Testis (tissue), 2 donors: ENCODE measurements at regions not wholly inside any gene's neighbourhood (a gene's known extent, or its start where the extent isn't known, plus 50 kb on each side); places are given as distances from the start of the nearest gene placed in this dataset.

Source experiments
- DNase-seq: peaks from one replicate; pipeline ENCODE4 v3.0.0-alpha.2; 2019
- H3K27ac ChIP-seq, 2 donors: fragments of 200-600 bp; sonication (generic); one replicate each; pipeline ENCODE4 v1.5.1; 2019
- H3K27me3 ChIP-seq: fragments of 200-600 bp; sonication (generic); one replicate; pipeline ENCODE4 v1.5.1; 2019
- H3K36me3 ChIP-seq: fragments of 200-600 bp; sonication (generic); one replicate; pipeline ENCODE4 v1.5.1; 2017; ENCODE audit warnings: low read depth; ENCODE audit errors: missing control alignments
- H3K4me1 ChIP-seq: fragments of 200-600 bp; sonication (generic); one replicate; pipeline ENCODE4 v1.5.1; 2019
- H3K4me3 ChIP-seq, 2 donors: fragments of 200-600 bp; sonication (generic); one replicate each; pipeline ENCODE4 v1.5.1; 2017 to 2019
- H3K9me3 ChIP-seq: fragments of 200-600 bp; sonication (generic); one replicate; pipeline ENCODE4 v1.5.1; 2017
- POLR2A ChIP-seq: fragments of 450-650 bp; IDR thresholded peaks from one replicate; pipeline ENCODE4 v1.6.1; 2017; ENCODE audit warnings: antibody characterized with exemption, mild to moderate bottlenecking, moderate library complexity
- WGBS, 2 donors: methylation state at CpG; one replicate each; pipeline ENCODE4 v1.1.5; 2018; 5-methylcytosine and 5-hydroxymethylcytosine counted together
- intact Hi-C: fragments of 100-400 bp; cut with DNase I; formaldehyde crosslinking; loops from one replicate; pipeline ENCODE4 v1.15.1; 2023; ENCODE audit warnings: low total_unique reads
- TF ChIP-seq, protein P1 (sequence below), 3 experiments: fragments of 450-650 bp in 2 of 3; fragments of 200-600 bp in 1 of 3; sonication (generic) in 1 of 3; IDR thresholded peaks; one replicate each; pipeline ENCODE4 v1.5.1; 2016 to 2019; ENCODE audit warnings: antibody characterized with exemption in 3 of 3, mild to moderate bottlenecking in 2 of 3, moderate library complexity in 1 of 3

- WGBS, 2 donors: 90 to 97% methylated on average over 1 of the region's 1 CpG
- Histone ChIP-seq H3K27ac (no peak overlapping the region), H3K9me3 (no peaks in the 10 kb centered on the region), H3K4me1 (no peaks in the 10 kb centered on the region), H3K27me3 (no peaks in the 10 kb centered on the region), H3K36me3 (no peaks in the 10 kb centered on the region), H3K4me3 (no peak overlapping the region)
- no peak for DNase-seq
- no peak for TF ChIP-seq POLR2A
- TF ChIP-seq, protein P1, sequence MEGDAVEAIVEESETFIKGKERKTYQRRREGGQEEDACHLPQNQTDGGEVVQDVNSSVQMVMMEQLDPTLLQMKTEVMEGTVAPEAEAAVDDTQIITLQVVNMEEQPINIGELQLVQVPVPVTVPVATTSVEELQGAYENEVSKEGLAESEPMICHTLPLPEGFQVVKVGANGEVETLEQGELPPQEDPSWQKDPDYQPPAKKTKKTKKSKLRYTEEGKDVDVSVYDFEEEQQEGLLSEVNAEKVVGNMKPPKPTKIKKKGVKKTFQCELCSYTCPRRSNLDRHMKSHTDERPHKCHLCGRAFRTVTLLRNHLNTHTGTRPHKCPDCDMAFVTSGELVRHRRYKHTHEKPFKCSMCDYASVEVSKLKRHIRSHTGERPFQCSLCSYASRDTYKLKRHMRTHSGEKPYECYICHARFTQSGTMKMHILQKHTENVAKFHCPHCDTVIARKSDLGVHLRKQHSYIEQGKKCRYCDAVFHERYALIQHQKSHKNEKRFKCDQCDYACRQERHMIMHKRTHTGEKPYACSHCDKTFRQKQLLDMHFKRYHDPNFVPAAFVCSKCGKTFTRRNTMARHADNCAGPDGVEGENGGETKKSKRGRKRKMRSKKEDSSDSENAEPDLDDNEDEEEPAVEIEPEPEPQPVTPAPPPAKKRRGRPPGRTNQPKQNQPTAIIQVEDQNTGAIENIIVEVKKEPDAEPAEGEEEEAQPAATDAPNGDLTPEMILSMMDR (IDR thresholded peaks at IDR 0.05): no peak
- intact Hi-C loops: no loop called here
These were observed 83.0 kb downstream of the LLPH start for GRCh38 chr12:66047411-66048021.

- no peak for DNase-seq
- Histone ChIP-seq H3K27ac (no peak overlapping the region), H3K9me3 (no peaks in the 10 kb centered on the region), H3K36me3 (no peaks in the 10 kb centered on the region), H3K27me3 (no peaks in the 10 kb centered on the region), H3K4me3 (no peak overlapping the region), H3K4me1 (no peaks in the 10 kb centered on the region)
- intact Hi-C loops: no loop called here
- TF ChIP-seq, protein P1 (IDR thresholded peaks at IDR 0.05): no peak
- TF ChIP-seq POLR2A: no peak
- 96% methylated on average over 3 of the region's 3 CpGs for WGBS, 2 donors
These were observed 85.0 kb downstream of the LLPH start for GRCh38 chr12:66045506-66045905.

DNA sequence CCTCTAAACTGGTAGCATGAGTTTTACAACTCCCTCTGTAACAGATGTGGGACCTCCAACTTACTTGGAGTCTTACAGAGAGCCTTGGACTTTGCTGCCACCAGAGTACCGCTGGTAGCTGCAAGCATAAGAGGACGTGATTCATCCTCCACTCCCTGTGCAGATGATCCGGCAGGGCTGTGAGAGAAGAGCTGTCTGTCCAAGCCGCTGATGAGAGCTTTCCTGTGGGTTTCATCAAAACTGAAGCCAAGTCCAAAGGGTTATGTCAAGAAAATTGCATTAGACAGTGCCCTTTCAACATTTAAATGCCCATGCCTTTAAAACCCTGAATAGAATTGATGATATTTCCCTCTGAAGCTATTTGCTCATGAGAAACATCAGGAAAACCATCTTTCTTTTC, 85.8 kb downstream of the LLPH start:
- no peaks in the 10 kb centered on the region for H3K27me3 ChIP-seq
- no peak overlapping the region for H3K4me3 ChIP-seq
- intact Hi-C loops: no loop called here
- H3K36me3 ChIP-seq: no peaks in the 10 kb centered on the region
- no peak overlapping the region for H3K27ac ChIP-seq
- no peaks in the 10 kb centered on the region for H3K4me1 ChIP-seq
- H3K9me3 ChIP-seq: no peaks in the 10 kb centered on the region
- DNase-seq: no peak
- TF ChIP-seq, protein P1 (IDR thresholded peaks at IDR 0.05): no peak
- TF ChIP-seq POLR2A: no peak
- WGBS, 2 donors: 85 to 95% methylated on average over 4 of the region's 4 CpGs

DNA sequence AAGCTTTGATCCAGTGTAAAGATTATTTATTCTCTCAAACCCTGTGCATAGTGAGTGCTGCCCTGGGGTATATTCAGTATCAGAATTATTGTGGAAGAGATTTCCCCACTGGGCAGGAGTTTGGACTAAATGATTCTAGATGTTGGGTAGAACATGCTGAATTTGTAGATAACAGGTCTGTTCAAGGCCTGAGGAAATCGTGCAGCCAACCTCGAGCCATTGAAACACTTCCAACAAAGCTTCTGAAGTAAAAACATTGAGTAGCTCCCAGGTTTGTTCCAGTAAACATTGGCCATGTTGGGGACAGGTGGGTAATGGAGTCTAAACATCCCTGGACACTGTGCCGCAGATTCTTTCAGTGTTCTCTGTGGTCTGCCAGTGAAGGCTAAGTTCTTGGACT, 87.5 kb downstream of the LLPH start:
- no peaks in the 10 kb centered on the region for H3K9me3 ChIP-seq
- H3K27me3 ChIP-seq: no peaks in the 10 kb centered on the region
- H3K4me1 ChIP-seq: no peaks in the 10 kb centered on the region
- intact Hi-C loops: no loop called here
- no peak for DNase-seq
- H3K27ac ChIP-seq: no peak overlapping the region
- WGBS, 2 donors: 49 to 68% methylated on average over 3 of the region's 3 CpGs
- no peak overlapping the region for H3K4me3 ChIP-seq
- H3K36me3 ChIP-seq: no peaks in the 10 kb centered on the region
- TF ChIP-seq, protein P1 (IDR thresholded peaks at IDR 0.05): no peak
- TF ChIP-seq POLR2A: no peak

- H3K9me3 ChIP-seq: no peaks in the 10 kb centered on the region
- H3K4me1 ChIP-seq: no peaks in the 10 kb centered on the region
- DNase-seq: no peak
- H3K27me3 ChIP-seq: no peaks in the 10 kb centered on the region
- TF ChIP-seq, protein P1 (IDR thresholded peaks at IDR 0.05): no peak
- no peak for TF ChIP-seq POLR2A
- H3K4me3 ChIP-seq: no peak overlapping the region
- H3K27ac ChIP-seq: no peak overlapping the region
- no peaks in the 10 kb centered on the region for H3K36me3 ChIP-seq
- intact Hi-C loops: no loop called here
- 79 to 83% methylated on average over 10 of the region's 10 CpGs for WGBS, 2 donors
These were observed 88.7 kb downstream of the LLPH start for GRCh38 chr12:66041651-66042363.
